PFSK-1 (cell line): ENCODE measurements at regions not wholly inside any gene's neighbourhood (a gene's known extent, or its start where the extent isn't known, plus 50 kb on each side); places are given as distances from the start of the nearest gene placed in this dataset.

Experiments used
- FOXP2 ChIP-seq: optimal IDR thresholded peaks from 2 replicates; pipeline ENCODE3; 2011; ENCODE audit warnings: borderline replicate concordance, control low read depth, inconsistent platforms; ENCODE audit not compliant: insufficient read depth; ENCODE audit errors: extremely low read length, extremely low read depth
- POLR2AphosphoS5 ChIP-seq: IDR thresholded peaks from 2 replicates; pipeline ENCODE4 v1.6.1; 2012; ENCODE audit warnings: low read depth, mild to moderate bottlenecking, control low read depth, low read length, moderate library complexity
- REST ChIP-seq, 2 experiments: IDR thresholded peaks; 2 replicates each; pipeline versions ENCODE4 v1.6.1 to v1.8.0; 2011 to 2012; ENCODE audit warnings: low read depth in 2 of 2, low read length in 2 of 2, control low read depth in 1 of 2, inconsistent platforms in 1 of 2, mild to moderate bottlenecking in 1 of 2, moderate library complexity in 1 of 2; ENCODE audit not compliant: insufficient read depth in 1 of 2
- SIN3A ChIP-seq: IDR thresholded peaks from 2 replicates; pipeline ENCODE4 v1.6.1; 2012; ENCODE audit warnings: mild to moderate bottlenecking, low read length, moderate library complexity, borderline replicate concordance; ENCODE audit not compliant: insufficient read depth
- TAF1 ChIP-seq: IDR thresholded peaks from 2 replicates; pipeline ENCODE4 v1.6.1; 2012; ENCODE audit warnings: low read length, control low read depth, borderline replicate concordance; ENCODE audit not compliant: insufficient read depth

DNA sequence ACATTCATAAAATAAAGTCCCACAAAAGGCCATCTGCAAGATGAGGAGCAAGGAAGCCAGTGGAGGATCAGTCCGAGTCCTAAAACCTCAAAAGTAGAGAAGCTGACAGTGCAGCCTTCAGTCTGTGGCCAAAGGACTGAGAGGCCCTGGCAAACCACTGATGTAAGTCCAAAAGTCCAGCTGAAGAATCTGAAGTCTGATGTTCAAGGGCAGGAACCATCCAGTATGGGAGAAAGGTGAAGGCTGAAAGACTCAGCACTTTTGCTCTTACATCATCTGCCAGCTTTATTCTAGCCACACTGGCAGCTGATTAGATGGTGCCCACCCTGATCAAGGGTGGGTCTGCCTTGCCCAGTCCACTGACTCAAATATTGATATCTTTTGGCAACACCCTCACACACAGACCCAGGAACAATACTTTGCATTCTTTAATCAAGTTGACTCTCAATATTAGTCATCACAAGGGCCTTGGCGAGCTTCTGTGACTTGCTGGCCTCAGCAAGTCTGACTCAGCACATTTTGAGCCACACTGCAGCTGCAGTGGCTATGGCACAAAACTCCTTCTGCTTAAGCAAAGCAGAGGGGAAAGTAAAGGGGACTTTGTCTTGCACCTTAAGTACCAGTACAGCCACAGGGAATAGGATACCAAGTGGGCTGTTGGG is 1370.3 kb upstream of the CITED2 start:
- TF ChIP-seq FOXP2 (no peak), SIN3A (no peak), TAF1 (no peak), REST (IDR thresholded peaks at IDR 0.05; ENCODE audit: insufficient read depth in 1 of 2, low read depth in 2 of 2, low read length in 2 of 2) (no peak), POLR2AphosphoS5 (no peak)

GRCh38 chr6:140736231-140736630 is 1361.8 kb upstream of the CITED2 start:
- TF ChIP-seq FOXP2 (no peak), REST (IDR thresholded peaks at IDR 0.05; ENCODE audit: insufficient read depth in 1 of 2, low read depth in 2 of 2, low read length in 2 of 2) (no peak), TAF1 (no peak), POLR2AphosphoS5 (no peak), SIN3A (no peak)

- no peak for TF ChIP-seq TAF1
- TF ChIP-seq SIN3A = no peak
- TF ChIP-seq POLR2AphosphoS5 = no peak
- no peak for TF ChIP-seq FOXP2
- TF ChIP-seq REST (IDR thresholded peaks at IDR 0.05; ENCODE audit: insufficient read depth in 1 of 2, low read depth in 2 of 2, low read length in 2 of 2) = no peak
Measured at GRCh38 chr6:140732991-140733390, 1358.5 kb upstream of the CITED2 start.

- TF ChIP-seq POLR2AphosphoS5 (no peak), TAF1 (no peak), SIN3A (no peak), FOXP2 (no peak), REST (IDR thresholded peaks at IDR 0.05; ENCODE audit: insufficient read depth in 1 of 2, low read depth in 2 of 2, low read length in 2 of 2) (no peak)
Measured at GRCh38 chr6:140732155-140732554, 1357.7 kb upstream of the CITED2 start.

- TF ChIP-seq SIN3A = no peak
Measured at GRCh38 chr6:140731741-140732140, 1357.3 kb upstream of the CITED2 start.
